ENCODE measurements at regions not wholly inside any gene's neighbourhood (a gene's known extent, or its start where the extent isn't known, plus 50 kb on each side); places are given as distances from the start of the nearest gene placed in this dataset.
"Not testable (repeated sequence)": the region's sequence is repeated elsewhere in the genome, so short reads cannot be mapped to it uniquely, and the experiment has no call there.

DNA sequence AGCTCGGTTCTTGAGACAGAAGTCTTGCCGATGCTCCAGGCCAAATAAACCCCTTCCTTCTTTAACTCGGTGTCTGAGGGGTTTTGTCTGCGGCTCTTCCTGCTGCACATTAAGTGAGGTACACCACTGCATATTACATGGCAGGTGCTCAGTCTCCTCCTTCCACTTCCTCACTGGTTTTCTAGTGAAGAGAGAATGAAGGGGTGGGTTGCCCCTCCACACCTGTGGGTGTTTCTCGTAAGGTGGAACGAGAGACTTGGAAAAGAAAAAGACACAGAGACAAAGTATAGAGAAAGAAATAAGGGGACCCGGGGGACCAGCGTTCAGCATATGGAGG is 138.0 kb downstream of the OR2B2 start:
- intact Hi-C loops (cut with micrococcal nuclease; ENCODE audit: unreplicated experiment); H2AFZ ChIP-seq (ENCODE audit: low read length); H4K20me1 ChIP-seq (ENCODE audit: insufficient read depth, low read length); H3K9me3 ChIP-seq (ENCODE audit: low read length); ATAC-seq; H3K79me2 ChIP-seq (ENCODE audit: insufficient read depth, low read length); H3K4me3 ChIP-seq (replicated peaks in 1 of 3; ENCODE audit: insufficient read depth in 1 of 3, low read depth in 2 of 3, low read length in 3 of 3); in situ Hi-C loops (cut with HindIII; ENCODE audit: extremely low pct_ligation_motif_present, low pct_unique_long_range_greater_than_20kb); BruUV-seq (replicated peaks); H3K36me3 ChIP-seq (replicated peaks in 1 of 2; ENCODE audit: control insufficient read depth in 1 of 2, insufficient read depth in 2 of 2, low read length in 2 of 2); H3K27ac ChIP-seq (ENCODE audit: extremely low read length, insufficient read depth, low read length); H3K9ac ChIP-seq (ENCODE audit: insufficient read depth, low read depth, low read length); H3K27me3 ChIP-seq (ENCODE audit: control insufficient read depth in 1 of 2, insufficient read depth in 2 of 2, low read length in 2 of 2); FAIRE-seq; DNase-seq (ENCODE audit: low spot score): not testable (repeated sequence)
- 83% methylated on average over 8 of the region's 8 CpGs for WGBS (ENCODE audit: low lambda C conversion rate)
- CTCF ChIA-PET (ENCODE audit: low intra/inter-chr PET ratio, low total read pairs), result interaction anchor here (3.1 kb wide), 2 partner anchors 21 to 121 kb away, joined by 28 to 29 read pairs; no protein-coding TSS in a partner anchor
- Histone ChIP-seq H3K4me2 (ENCODE audit: low read depth, low read length) (peak overlapping the region; percentile 82; the same call in 1 of the 2 replicates), H3K4me1 (ENCODE audit: insufficient read depth, low read length) (peaks cover 32% of the 10 kb centered on the region)
- POLR2A ChIA-PET, result interaction anchor here (2.3 kb wide), 1 partner anchor 120 kb away, joined by 27 read pairs; a partner anchor contains a TSS

DNA sequence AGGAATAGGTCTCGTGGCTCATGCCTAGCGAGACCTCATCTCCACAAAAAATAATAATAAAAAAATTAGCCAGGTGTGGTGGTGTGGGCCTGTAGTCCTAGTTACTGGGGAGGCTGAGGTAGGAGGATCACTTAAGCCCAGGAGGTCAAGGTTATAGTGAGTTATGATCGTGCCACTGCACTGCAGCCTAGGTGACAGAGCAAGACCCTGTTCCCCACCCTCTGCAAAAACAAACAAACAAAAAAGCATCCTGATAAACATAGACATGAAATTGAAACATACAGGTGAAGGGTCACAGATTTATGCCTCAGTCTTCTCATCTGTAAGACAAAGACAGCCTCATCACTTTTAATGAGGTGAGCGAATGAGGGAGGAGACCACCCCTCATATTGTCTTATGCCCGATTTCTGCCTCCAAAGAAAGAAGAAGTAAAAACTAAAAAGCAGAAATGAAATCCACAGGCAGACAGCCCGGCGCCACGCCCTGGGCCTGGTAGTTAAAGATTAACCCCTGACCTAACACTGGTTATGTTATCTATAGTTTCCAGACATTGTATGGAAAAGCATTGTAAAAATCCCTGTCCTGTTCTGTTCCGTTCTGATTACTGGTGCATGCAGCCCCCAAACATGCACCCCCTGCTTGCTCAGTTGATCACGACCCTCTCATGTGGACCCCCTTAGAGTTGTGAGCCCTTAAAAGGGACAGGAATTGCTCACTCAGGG is 138.5 kb downstream of the OR2B2 start:
- H3K4me3 ChIP-seq (replicated peaks in 1 of 3; ENCODE audit: insufficient read depth in 1 of 3, low read depth in 2 of 3, low read length in 3 of 3); BruUV-seq (replicated peaks); H3K36me3 ChIP-seq (replicated peaks in 1 of 2; ENCODE audit: control insufficient read depth in 1 of 2, insufficient read depth in 2 of 2, low read length in 2 of 2); H3K9me3 ChIP-seq (ENCODE audit: low read length); H2AFZ ChIP-seq (ENCODE audit: low read length); in situ Hi-C loops (cut with HindIII; ENCODE audit: extremely low pct_ligation_motif_present, low pct_unique_long_range_greater_than_20kb); H4K20me1 ChIP-seq (ENCODE audit: insufficient read depth, low read length); FAIRE-seq; DNase-seq (ENCODE audit: low spot score); H3K79me2 ChIP-seq (ENCODE audit: insufficient read depth, low read length); H3K27me3 ChIP-seq (ENCODE audit: control insufficient read depth in 1 of 2, insufficient read depth in 2 of 2, low read length in 2 of 2); H3K9ac ChIP-seq (ENCODE audit: insufficient read depth, low read depth, low read length); intact Hi-C loops (cut with micrococcal nuclease; ENCODE audit: unreplicated experiment); TF ChIP-seq SOX13 (IDR thresholded peaks at IDR 0.05): not testable (repeated sequence)
- H3K4me1 ChIP-seq (ENCODE audit: insufficient read depth, low read length), result peaks cover 28% of the 10 kb centered on the region
- CTCF ChIA-PET (ENCODE audit: low intra/inter-chr PET ratio, low total read pairs), result interaction anchor here (3.1 kb wide), 2 partner anchors 22 to 121 kb away, joined by 28 to 29 read pairs; no protein-coding TSS in a partner anchor
- ATAC-seq, result 0 out of 3 replicates have a peak, but pooled peaks have one; percentile 16
- POLR2A ChIA-PET, result interaction anchor here (0.6 to 2.3 kb wide), 4 partner anchors 23 to 121 kb away, joined by 3 to 27 read pairs (median 8); a partner anchor contains a TSS
- H3K27ac ChIP-seq (ENCODE audit: extremely low read length, insufficient read depth, low read length), result peak overlapping the region; percentile 56
- 37% methylated on average over 10 of the region's 10 CpGs for WGBS (ENCODE audit: low lambda C conversion rate)
- H3K4me2 ChIP-seq (ENCODE audit: low read depth, low read length), result peak overlapping the region; percentile 82
- TF ChIP-seq SALL2 (CRISPR knock-in tag; IDR thresholded peaks at IDR 0.05), result 0 out of 2 replicates have a peak, but pooled peaks have one; percentile 7
- TF ChIP-seq ZNF232 (CRISPR knock-in tag; IDR thresholded peaks at IDR 0.05; ENCODE audit: borderline replicate concordance), result 0 out of 2 replicates have a peak, but pooled peaks have one; percentile 24
- peak in 1 of 2 experiments; percentile 57; a peak in 2 of 4 replicates for TF ChIP-seq SOX13 (CRISPR knock-in tag; conservative IDR thresholded peaks at IDR 0.05 in 1 of 2, IDR thresholded peaks at IDR 0.05 in 1 of 2)
- TF ChIP-seq KDM1A (CRISPR knock-in tag; IDR thresholded peaks at IDR 0.05), result peak; percentile 69; the same call in 1 of the 2 replicates
- TF ChIP-seq, protein P1, sequence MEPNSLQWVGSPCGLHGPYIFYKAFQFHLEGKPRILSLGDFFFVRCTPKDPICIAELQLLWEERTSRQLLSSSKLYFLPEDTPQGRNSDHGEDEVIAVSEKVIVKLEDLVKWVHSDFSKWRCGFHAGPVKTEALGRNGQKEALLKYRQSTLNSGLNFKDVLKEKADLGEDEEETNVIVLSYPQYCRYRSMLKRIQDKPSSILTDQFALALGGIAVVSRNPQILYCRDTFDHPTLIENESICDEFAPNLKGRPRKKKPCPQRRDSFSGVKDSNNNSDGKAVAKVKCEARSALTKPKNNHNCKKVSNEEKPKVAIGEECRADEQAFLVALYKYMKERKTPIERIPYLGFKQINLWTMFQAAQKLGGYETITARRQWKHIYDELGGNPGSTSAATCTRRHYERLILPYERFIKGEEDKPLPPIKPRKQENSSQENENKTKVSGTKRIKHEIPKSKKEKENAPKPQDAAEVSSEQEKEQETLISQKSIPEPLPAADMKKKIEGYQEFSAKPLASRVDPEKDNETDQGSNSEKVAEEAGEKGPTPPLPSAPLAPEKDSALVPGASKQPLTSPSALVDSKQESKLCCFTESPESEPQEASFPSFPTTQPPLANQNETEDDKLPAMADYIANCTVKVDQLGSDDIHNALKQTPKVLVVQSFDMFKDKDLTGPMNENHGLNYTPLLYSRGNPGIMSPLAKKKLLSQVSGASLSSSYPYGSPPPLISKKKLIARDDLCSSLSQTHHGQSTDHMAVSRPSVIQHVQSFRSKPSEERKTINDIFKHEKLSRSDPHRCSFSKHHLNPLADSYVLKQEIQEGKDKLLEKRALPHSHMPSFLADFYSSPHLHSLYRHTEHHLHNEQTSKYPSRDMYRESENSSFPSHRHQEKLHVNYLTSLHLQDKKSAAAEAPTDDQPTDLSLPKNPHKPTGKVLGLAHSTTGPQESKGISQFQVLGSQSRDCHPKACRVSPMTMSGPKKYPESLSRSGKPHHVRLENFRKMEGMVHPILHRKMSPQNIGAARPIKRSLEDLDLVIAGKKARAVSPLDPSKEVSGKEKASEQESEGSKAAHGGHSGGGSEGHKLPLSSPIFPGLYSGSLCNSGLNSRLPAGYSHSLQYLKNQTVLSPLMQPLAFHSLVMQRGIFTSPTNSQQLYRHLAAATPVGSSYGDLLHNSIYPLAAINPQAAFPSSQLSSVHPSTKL (CRISPR knock-in tag; IDR thresholded peaks at IDR 0.05), result peak; percentile 31; the same call in 1 of the 2 replicates
- TF ChIP-seq NR2F1 (CRISPR knock-in tag; IDR thresholded peaks at IDR 0.05), result 0 out of 4 replicates have a peak, but pooled peaks of 1 of the 2 experiments have one; percentile 16
- TF ChIP-seq SKIL (CRISPR knock-in tag; IDR thresholded peaks at IDR 0.05; ENCODE audit: borderline replicate concordance), result 0 out of 2 replicates have a peak, but pooled peaks have one; percentile 32
- TF ChIP-seq SOX5 (CRISPR knock-in tag; IDR thresholded peaks at IDR 0.05; ENCODE audit: borderline replicate concordance), result peak; percentile 43; the same call in 1 of the 2 replicates

All from HepG2 (cell line).